GM20000 (cell line): ENCODE measurements at regions not wholly inside any gene's neighbourhood (a gene's known extent, or its start where the extent isn't known, plus 50 kb on each side); places are given as distances from the start of the nearest gene placed in this dataset.

Experiments used
- DNase-seq: peaks from one replicate; pipeline ENCODE4 v3.0.0; 2012; ENCODE audit warnings: low spot score
- TF ChIP-seq, protein P1 (sequence below): IDR thresholded peaks from 2 replicates; pipeline ENCODE4 v1.5.1; 2012; ENCODE audit warnings: mild to moderate bottlenecking, control low read depth; ENCODE audit errors: extremely low read depth, missing control alignments

DNA sequence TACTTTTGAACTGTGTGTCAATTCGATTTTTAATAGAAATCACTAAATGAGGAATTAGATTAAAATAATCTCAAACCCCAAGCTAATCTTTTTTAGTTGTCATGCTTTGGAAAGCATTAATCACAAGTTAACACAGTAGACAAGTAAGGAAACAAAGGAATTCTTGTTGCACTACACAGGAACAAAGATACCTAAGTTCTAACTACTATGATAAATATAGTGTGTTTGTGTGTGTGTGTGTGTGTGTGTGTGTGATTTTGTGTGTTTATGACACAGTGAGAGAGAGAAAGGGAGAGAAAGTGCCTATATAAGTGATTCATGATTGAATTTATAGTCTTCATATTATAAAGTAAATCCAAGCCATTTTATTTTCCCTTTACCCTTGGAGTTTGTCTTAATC is 931.4 kb downstream of the PCDH7 start:
- TF ChIP-seq, protein P1, sequence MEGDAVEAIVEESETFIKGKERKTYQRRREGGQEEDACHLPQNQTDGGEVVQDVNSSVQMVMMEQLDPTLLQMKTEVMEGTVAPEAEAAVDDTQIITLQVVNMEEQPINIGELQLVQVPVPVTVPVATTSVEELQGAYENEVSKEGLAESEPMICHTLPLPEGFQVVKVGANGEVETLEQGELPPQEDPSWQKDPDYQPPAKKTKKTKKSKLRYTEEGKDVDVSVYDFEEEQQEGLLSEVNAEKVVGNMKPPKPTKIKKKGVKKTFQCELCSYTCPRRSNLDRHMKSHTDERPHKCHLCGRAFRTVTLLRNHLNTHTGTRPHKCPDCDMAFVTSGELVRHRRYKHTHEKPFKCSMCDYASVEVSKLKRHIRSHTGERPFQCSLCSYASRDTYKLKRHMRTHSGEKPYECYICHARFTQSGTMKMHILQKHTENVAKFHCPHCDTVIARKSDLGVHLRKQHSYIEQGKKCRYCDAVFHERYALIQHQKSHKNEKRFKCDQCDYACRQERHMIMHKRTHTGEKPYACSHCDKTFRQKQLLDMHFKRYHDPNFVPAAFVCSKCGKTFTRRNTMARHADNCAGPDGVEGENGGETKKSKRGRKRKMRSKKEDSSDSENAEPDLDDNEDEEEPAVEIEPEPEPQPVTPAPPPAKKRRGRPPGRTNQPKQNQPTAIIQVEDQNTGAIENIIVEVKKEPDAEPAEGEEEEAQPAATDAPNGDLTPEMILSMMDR: no peak
- no peak for DNase-seq

DNA sequence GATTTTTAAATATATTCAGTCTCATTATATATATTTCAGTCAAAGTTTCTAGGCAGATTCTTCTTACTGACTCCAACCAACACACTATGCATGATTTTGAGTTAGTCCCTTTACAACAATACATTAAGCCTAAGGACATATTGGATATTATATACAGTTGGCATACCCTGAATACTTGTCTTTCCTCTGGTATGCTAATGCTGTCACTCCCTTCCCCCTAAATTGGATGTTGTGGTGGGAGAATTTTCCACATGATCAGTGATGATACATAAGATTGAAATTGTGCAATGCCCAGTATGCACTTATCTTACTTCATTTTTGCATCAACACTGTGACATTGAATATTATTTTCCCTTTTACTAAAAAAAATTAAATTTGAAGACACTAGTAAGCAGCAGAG is 935.2 kb downstream of the PCDH7 start:
- TF ChIP-seq, protein P1: no peak
- DNase-seq: no peak

DNA sequence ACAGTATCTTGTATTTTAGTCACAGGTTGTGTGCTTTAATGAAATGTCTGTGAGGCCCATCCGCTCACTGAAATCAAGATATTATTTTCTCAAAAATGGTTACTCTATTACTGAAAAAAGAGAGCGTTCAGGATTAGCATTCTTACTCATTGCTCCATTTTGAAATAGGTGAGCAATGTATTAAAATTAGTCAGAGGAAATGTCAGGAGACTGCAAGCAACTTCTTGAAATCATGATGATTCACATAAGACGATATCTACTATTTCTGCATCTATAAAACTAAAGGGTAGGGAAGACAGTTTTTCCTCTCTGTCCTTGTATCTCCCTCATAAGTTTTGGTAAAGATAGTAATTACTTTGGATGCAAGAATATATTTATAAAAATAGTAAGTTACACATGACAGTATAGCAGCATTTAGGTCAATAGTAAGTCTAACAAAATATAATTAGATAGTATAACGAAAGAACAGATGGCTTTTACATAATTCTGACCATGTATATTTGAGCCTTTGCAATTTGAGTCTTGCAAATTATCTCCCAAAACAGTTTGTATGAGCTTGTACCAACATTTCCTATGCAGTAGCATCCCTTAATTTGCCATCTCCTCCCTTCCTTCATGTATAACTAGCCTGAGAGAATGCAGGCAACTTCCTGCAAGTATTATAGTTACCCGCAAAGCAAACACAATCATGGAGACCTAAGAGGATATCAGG is 937.8 kb downstream of the PCDH7 start:
- no peak for DNase-seq
- TF ChIP-seq, protein P1: no peak

DNA sequence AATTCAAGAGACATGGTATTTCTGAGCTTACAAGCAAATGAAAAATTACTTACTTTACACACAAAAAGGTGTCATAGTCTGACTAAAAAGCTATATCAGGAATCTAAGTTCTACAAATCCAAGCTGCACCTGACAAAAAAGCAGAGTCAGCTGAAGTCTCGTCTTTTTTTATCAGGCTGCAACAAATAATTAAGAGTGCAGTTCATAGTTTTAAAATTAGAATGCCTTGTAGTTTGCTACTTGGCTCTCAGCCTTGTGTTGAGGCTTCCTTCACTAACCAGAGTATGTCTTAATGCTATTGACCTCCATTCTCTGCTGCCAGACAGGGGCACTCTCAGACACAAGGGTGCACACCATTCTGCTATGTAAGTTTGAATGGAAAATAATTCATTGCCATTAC is 940.7 kb downstream of the PCDH7 start:
- no peak for DNase-seq
- TF ChIP-seq, protein P1: no peak

DNA sequence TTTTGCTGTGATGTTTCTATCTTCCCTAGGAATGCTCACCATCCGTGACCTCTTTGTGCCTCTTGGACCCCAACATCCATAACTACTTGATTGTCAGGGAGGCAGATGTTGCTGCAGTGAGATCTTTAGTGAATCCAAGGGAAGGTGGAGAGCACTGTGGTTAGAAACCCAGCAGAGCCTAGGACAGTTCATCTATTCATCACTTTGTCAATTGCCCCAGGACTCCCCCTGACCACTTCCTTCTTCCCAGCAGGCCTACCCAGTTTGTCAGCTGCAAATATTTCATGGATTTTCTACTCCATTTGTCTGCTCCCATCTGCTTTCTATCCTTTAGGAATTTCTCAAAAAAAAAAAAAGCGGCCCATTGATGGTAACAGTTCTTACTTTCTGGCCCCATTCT is 942.8 kb downstream of the PCDH7 start:
- no peak for DNase-seq
- TF ChIP-seq, protein P1: no peak

DNA sequence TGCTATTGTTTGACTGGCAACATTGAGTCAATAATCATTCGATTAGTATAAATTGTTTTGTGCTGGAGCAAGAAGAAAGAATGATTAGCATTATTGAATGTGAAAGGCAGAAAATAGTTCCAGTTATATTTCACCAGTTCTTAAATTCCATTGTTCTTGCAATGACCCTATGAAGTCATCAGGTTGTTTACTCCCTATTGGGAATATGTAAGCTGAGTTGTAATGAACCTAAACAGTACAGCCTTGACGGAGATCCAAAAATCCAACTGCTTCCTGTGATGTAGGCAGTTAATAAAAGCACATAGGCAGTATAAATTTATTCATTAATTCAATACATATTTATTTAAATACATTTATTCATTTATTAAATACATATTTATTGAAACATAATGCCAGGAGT is 947.5 kb downstream of the PCDH7 start:
- DNase-seq: no peak
- TF ChIP-seq, protein P1: no peak

DNA sequence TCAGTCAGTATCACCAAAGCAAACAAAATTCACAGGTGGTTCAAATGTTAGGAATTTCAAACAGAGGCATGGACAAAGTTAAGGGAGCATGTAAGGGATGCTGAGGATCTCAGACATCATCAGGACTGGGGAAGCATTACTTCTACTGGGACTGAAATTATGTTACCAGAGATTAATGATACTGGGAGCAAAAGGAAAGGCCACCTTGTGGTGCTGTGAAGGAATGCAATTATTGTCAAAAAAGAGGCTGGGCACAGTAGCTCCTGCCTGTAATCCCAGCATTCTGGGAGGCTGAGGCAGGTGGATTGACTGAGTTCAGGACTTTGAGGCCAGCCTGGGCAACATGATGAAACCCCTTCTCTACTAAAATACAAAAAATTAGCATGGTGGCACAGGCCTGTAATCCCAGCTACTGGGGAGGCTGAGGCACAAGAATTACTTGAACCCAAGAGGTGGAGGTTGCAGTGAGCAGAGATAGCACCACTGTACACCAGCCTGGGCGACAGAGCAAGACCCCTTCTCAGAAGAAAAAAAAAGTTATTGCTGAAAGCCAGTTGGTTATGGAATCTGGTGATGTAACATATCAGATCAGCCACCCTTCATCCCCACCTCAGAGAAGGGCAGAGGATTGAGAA is 954.3 kb downstream of the PCDH7 start:
- TF ChIP-seq, protein P1: no peak
- DNase-seq: no peak
